ENCODE measurements at regions not wholly inside any gene's neighbourhood (a gene's known extent, or its start where the extent isn't known, plus 50 kb on each side); places are given as distances from the start of the nearest gene placed in this dataset.

DNA sequence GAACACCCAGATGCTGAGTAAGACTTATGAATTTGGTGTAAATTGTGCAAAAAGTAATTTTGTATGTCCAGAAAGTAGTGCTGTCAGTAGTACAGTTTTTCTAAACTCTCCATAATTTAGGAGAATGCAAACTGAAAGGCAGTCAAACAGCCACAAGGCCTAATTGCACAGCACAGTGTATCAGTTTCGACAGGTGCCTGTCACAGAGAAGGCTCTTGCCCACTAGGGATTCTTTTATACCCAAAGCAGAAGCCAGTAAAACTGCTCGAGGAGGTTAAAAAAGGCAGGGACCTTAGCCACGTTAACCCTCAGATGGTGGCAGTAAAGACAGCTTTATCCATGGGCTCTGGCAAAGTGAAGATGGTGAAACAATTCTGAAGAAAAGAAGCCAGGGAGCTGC lies 69.4 kb upstream of the GATB start:
- TF ChIP-seq, protein P1, sequence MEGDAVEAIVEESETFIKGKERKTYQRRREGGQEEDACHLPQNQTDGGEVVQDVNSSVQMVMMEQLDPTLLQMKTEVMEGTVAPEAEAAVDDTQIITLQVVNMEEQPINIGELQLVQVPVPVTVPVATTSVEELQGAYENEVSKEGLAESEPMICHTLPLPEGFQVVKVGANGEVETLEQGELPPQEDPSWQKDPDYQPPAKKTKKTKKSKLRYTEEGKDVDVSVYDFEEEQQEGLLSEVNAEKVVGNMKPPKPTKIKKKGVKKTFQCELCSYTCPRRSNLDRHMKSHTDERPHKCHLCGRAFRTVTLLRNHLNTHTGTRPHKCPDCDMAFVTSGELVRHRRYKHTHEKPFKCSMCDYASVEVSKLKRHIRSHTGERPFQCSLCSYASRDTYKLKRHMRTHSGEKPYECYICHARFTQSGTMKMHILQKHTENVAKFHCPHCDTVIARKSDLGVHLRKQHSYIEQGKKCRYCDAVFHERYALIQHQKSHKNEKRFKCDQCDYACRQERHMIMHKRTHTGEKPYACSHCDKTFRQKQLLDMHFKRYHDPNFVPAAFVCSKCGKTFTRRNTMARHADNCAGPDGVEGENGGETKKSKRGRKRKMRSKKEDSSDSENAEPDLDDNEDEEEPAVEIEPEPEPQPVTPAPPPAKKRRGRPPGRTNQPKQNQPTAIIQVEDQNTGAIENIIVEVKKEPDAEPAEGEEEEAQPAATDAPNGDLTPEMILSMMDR (conservative IDR thresholded peaks at IDR 0.05) = no peak
- TF ChIP-seq ZFX (IDR thresholded peaks at IDR 0.05) = no peak
